IMR-90 (cell line): ENCODE measurements at regions not wholly inside any gene's neighbourhood (a gene's known extent, or its start where the extent isn't known, plus 50 kb on each side); places are given as distances from the start of the nearest gene placed in this dataset.

Experiments used
- ATAC-seq: fragments of 200-7000 bp; cut with Tn5 transposase; 2 replicates; pipeline ENCODE4 v1.9.1; 2020; ENCODE audit warnings: low read depth, mild to moderate bottlenecking, moderate library complexity
- BruUV-seq: library from RNA; stranded (reverse); fragments of 400-500 nt; replicated peaks from 2 replicates; lab custom pipeline; 2021; lab: Mats Ljungman, UMichigan
- CTCF ChIA-PET: fragments of 300-600 bp; formaldehyde crosslinking; extraction: SDS; loops from one replicate; lab custom pipeline; 2021; ENCODE audit warnings: antibody characterized with exemption; lab: Yijun Ruan, JAX
- POLR2A ChIA-PET: fragments of 300-600 bp; sonication (Branson Sonifier 250); formaldehyde crosslinking; loops from one replicate; lab custom pipeline; 2022; ENCODE audit warnings: antibody characterized with exemption; ENCODE audit not compliant: unreplicated experiment; lab: Charles Lee
- DNase-seq: peaks from one replicate; pipeline ENCODE4 v3.0.0; 2013
- H2AFZ ChIP-seq: replicated peaks from 2 replicates; pipeline ENCODE3; 2013; ENCODE audit warnings: low read length, mild to moderate bottlenecking; ENCODE audit not compliant: poor library complexity
- H2AK5ac ChIP-seq: 2 replicates; pipeline ENCODE4 v1.6.1; 2013; ENCODE audit warnings: low read depth, low read length, inconsistent platforms
- H2AK9ac ChIP-seq: replicated peaks from 2 replicates; pipeline ENCODE3; 2013; ENCODE audit warnings: mild to moderate bottlenecking, low read depth, low read length, moderate library complexity; ENCODE audit not compliant: poor library complexity
- H2BK120ac ChIP-seq: 2 replicates; pipeline ENCODE4 v1.6.1; 2013; ENCODE audit warnings: low read depth, low read length, inconsistent platforms
- H2BK15ac ChIP-seq: 3 replicates; pipeline ENCODE4 v1.6.1; 2013; ENCODE audit warnings: low read depth, low read length, inconsistent platforms
- H2BK20ac ChIP-seq: 2 replicates; pipeline ENCODE4 v1.6.1; 2013; ENCODE audit warnings: low read depth, mild to moderate bottlenecking, inconsistent platforms, low read length, moderate library complexity
- H2BK5ac ChIP-seq: 2 replicates; pipeline ENCODE4 v1.6.1; 2013; ENCODE audit warnings: mild to moderate bottlenecking, low read depth, low read length, inconsistent platforms; ENCODE audit not compliant: poor library complexity, severe bottlenecking
- H3K14ac ChIP-seq: replicated peaks from 2 replicates; pipeline ENCODE4 v1.6.1; 2013; ENCODE audit warnings: low read depth, low read length, inconsistent platforms
- H3K18ac ChIP-seq: 2 replicates; pipeline ENCODE4 v1.6.1; 2013; ENCODE audit warnings: low read depth, low read length, control low read depth
- H3K23ac ChIP-seq: 2 replicates; pipeline ENCODE4 v1.6.1; 2013; ENCODE audit warnings: low read depth, low read length, inconsistent platforms
- H3K27ac ChIP-seq: 2 replicates; pipeline ENCODE4 v1.5.1; 2013; ENCODE audit warnings: mild to moderate bottlenecking, control low read depth, low read length; ENCODE audit not compliant: insufficient read depth
- H3K27me3 ChIP-seq: 2 replicates; pipeline ENCODE4 v1.6.1; 2013; ENCODE audit warnings: low read length; ENCODE audit not compliant: control insufficient read depth, insufficient read depth
- H3K36me3 ChIP-seq: 2 replicates; pipeline ENCODE4 v1.6.1; 2013; ENCODE audit warnings: low read length, mixed read lengths; ENCODE audit not compliant: control insufficient read depth, insufficient read depth
- H3K4ac ChIP-seq: 2 replicates; pipeline ENCODE4 v1.6.1; 2013; ENCODE audit warnings: low read depth, low read length, inconsistent platforms
- H3K4me1 ChIP-seq: 2 replicates; pipeline ENCODE4 v1.6.1; 2013; ENCODE audit warnings: low read length, mixed read lengths; ENCODE audit not compliant: control insufficient read depth, insufficient read depth
- H3K4me2 ChIP-seq: 2 replicates; pipeline ENCODE4 v1.6.1; 2013; ENCODE audit warnings: low read depth, mild to moderate bottlenecking, control low read depth, low read length, moderate library complexity
- H3K4me3 ChIP-seq: 2 replicates; pipeline ENCODE4 v1.5.1; 2013; ENCODE audit warnings: low read depth, mild to moderate bottlenecking, control low read depth, low read length, moderate library complexity; ENCODE audit not compliant: insufficient read depth
- H3K56ac ChIP-seq: 2 replicates; pipeline ENCODE4 v1.6.1; 2013; ENCODE audit warnings: low read length, inconsistent platforms; ENCODE audit not compliant: insufficient read depth; ENCODE audit errors: extremely low read depth
- H3K79me1 ChIP-seq, 2 experiments: 2 replicates each; pipeline ENCODE4 v1.6.1; 2013; ENCODE audit warnings: low read length in 2 of 2, inconsistent platforms in 1 of 2, low read depth in 1 of 2
- H3K9ac ChIP-seq: 2 replicates; pipeline ENCODE4 v1.6.1; 2013; ENCODE audit warnings: low read depth, low read length, control low read depth
- H3K9me1 ChIP-seq: 2 replicates; pipeline ENCODE4 v1.6.1; 2013; ENCODE audit warnings: low read length, inconsistent platforms; ENCODE audit not compliant: insufficient read depth
- H3K9me3 ChIP-seq: 2 replicates; pipeline ENCODE4 v1.6.1; 2013; ENCODE audit warnings: low read length; ENCODE audit not compliant: control insufficient read depth, insufficient read depth
- H4K20me1 ChIP-seq: 2 replicates; pipeline ENCODE4 v1.6.1; 2013; ENCODE audit warnings: low read length, inconsistent platforms; ENCODE audit not compliant: insufficient read depth
- H4K5ac ChIP-seq: 2 replicates; pipeline ENCODE4 v1.6.1; 2013; ENCODE audit warnings: mild to moderate bottlenecking, low read depth, low read length, control low read depth
- H4K8ac ChIP-seq, 2 experiments: 2 replicates each; pipeline ENCODE4 v1.6.1; 2013; ENCODE audit warnings: low read depth in 2 of 2, low read length in 2 of 2, control low read depth in 1 of 2, inconsistent platforms in 1 of 2
- H4K91ac ChIP-seq: 2 replicates; pipeline ENCODE4 v1.6.1; 2013; ENCODE audit warnings: low read depth, low read length, inconsistent platforms; ENCODE audit not compliant: insufficient read depth
- CHD1 ChIP-seq: IDR thresholded peaks from 2 replicates; pipeline ENCODE4 v1.6.1; 2012; ENCODE audit warnings: low read depth, low read length, improper control_type of control experiment
- FOS ChIP-seq: fragments of 150-350 bp; IDR thresholded peaks from 2 replicates; pipeline ENCODE4 v1.6.1; 2016; ENCODE audit warnings: low read depth, low read length
- RAD21 ChIP-seq: IDR thresholded peaks from 2 replicates; pipeline ENCODE4 v1.6.1; 2012; ENCODE audit warnings: low read length, improper control_type of control experiment
- RCOR1 ChIP-seq: IDR thresholded peaks from 2 replicates; pipeline ENCODE4 v1.6.1; 2012; ENCODE audit warnings: mild to moderate bottlenecking, low read length, improper control_type of control experiment; ENCODE audit not compliant: insufficient replicate concordance
- WGBS, 2 experiments: methylation state at CpG; one replicate each; pipeline versions ENCODE4 v1.1.5 to v1.1.7; 2013; ENCODE audit warnings: missing lambda C conversion rate in 2 of 2; ENCODE audit not compliant: insufficient read length in 1 of 2; ENCODE audit errors: extremely low coverage in 2 of 2; 5-methylcytosine and 5-hydroxymethylcytosine counted together
- dilution Hi-C: fragments of 300-500 bp; cut with HindIII; formaldehyde crosslinking; loops from one replicate; pipeline ENCODE4 v1.14.3; 2018; ENCODE audit warnings: low sequenced_read_pairs; ENCODE audit not compliant: unreplicated experiment
- in situ Hi-C: fragments of 300-500 bp; cut with MboI; formaldehyde crosslinking; loops from 3 replicates; pipeline ENCODE4 v1.14.3; 2019; ENCODE audit warnings: low sequenced_read_pairs, inconsistent platforms, mixed read lengths
- intact Hi-C: fragments of 100-400 bp; cut with micrococcal nuclease; formaldehyde crosslinking; loops from 2 replicates; pipeline ENCODE4 v1.10.0; 2022

DNA sequence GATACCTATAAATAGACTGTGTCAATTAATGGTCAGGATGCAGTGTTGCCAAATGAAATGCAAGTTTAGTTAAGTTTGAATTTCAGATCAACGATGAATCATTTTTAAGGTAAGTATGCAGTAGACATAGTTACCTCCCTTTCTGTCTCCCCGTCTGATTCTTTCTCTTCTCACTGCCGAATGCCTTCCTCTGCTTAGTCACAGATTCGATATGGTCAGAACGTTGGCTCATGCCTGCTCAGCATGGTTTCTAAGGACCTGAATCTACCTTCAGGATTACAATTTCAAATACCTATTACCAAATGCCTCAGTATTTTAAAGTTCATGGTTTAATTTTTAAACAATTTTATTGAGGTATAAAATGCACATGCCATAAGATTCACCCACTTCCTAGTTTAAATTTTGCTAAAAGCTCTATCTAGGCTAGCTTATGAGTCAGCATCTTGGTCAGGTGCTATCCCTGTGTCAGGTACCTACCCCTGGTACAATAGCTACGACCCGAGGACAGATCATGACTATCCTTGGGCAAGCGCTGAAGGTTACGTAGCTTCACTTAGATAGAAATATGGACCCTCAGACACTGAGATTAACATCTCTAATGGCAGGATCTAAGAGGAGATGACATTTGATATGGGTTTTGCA is 78.2 kb upstream of the SPON1 start:
- Histone ChIP-seq H3K79me1 (no peaks in the 10 kb centered on the region), H3K4me3 (no peak overlapping the region), H3K9me1 (no peaks in the 10 kb centered on the region), H3K9ac (no peak overlapping the region), H4K5ac (no peak overlapping the region), H2BK15ac (no peak overlapping the region), H3K27ac (no peak overlapping the region), H2AFZ (no peak overlapping the region), H3K36me3 (no peaks in the 10 kb centered on the region), H2BK5ac (no peak overlapping the region), H4K20me1 (no peaks in the 10 kb centered on the region), H2AK5ac (no peak overlapping the region), H2BK20ac (no peak overlapping the region), H3K23ac (no peak overlapping the region), H4K8ac (no peak overlapping the region), H3K56ac (no peak overlapping the region), H3K18ac (no peak overlapping the region), H3K4me1 (no peaks in the 10 kb centered on the region), H4K91ac (no peak overlapping the region), H3K4ac (no peak overlapping the region), H3K4me2 (no peak overlapping the region), H3K9me3 (no peaks in the 10 kb centered on the region), H3K27me3 (no peaks in the 10 kb centered on the region), H2BK120ac (no peak overlapping the region), H3K14ac (no peak overlapping the region), H2AK9ac (no peak overlapping the region)
- no peak for TF ChIP-seq RCOR1
- no peak for TF ChIP-seq RAD21
- TF ChIP-seq FOS, result no peak
- TF ChIP-seq CHD1, result no peak
- POLR2A ChIA-PET, result no interaction called here
- in situ Hi-C loops (no loop called here), intact Hi-C loops (no loop called here), dilution Hi-C loops (no loop called here)
- DNase-seq (no peak), ATAC-seq (no peak)
- no CpG with 5 or more reads among the region's 9 CpGs for WGBS, 2 experiments
- CTCF ChIA-PET, result no interaction called here
- no TSS peak for BruUV-seq
